Omental fat pad (tissue), 3 donors: ENCODE measurements at regions not wholly inside any gene's neighbourhood (a gene's known extent, or its start where the extent isn't known, plus 50 kb on each side); places are given as distances from the start of the nearest gene placed in this dataset.

Experiments used
- ATAC-seq: fragments of 150-250 bp; one replicate; pipeline ENCODE4 v1.9.1; 2016; ENCODE audit warnings: mild to moderate bottlenecking, moderate library complexity; ENCODE audit not compliant: low FRiP score
- DNase-seq: peaks from one replicate; pipeline ENCODE4 v3.0.0-alpha.2; 2019; ENCODE audit warnings: low spot score
- TF ChIP-seq, protein P1 (sequence below), 3 donors: fragments of 450-650 bp; IDR thresholded peaks; one replicate each; pipeline ENCODE4 v1.5.1; 2016 to 2017; ENCODE audit warnings: antibody characterized with exemption in 3 of 3, mild to moderate bottlenecking in 3 of 3, moderate library complexity in 2 of 3

DNA sequence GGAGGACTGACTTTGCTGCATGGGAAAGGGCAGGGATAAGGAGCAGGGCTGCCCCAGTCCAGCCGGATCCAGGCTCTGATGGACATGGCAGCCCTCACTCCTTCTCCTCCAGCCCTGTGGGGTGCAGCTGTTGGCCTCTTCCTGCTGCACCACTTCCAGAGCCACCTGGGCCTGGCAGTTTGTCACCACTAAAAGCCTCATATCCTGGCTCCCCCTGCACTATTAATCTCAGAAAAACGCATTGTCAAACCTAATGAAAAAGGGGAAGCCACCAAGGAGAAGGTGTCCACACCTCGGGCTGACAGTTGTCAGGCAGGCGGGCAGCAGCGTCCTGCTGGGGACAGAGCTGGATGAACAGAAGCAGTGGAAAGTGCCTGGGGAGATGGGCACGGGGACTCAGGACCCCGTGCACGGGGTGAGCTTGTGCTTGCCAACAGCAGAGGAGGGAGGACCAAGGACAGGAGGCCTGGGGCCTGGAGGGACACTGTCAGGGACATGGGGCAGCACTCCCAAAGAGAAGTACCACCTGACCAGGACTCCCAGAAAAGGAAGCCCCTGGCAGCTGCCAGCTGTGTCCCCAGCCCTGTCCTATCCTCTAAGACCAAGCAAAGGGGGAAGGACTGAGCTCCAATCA lies 151.1 kb upstream of the TSHZ3 start:
- ATAC-seq (no peak), DNase-seq (no peak)
- TF ChIP-seq, protein P1, sequence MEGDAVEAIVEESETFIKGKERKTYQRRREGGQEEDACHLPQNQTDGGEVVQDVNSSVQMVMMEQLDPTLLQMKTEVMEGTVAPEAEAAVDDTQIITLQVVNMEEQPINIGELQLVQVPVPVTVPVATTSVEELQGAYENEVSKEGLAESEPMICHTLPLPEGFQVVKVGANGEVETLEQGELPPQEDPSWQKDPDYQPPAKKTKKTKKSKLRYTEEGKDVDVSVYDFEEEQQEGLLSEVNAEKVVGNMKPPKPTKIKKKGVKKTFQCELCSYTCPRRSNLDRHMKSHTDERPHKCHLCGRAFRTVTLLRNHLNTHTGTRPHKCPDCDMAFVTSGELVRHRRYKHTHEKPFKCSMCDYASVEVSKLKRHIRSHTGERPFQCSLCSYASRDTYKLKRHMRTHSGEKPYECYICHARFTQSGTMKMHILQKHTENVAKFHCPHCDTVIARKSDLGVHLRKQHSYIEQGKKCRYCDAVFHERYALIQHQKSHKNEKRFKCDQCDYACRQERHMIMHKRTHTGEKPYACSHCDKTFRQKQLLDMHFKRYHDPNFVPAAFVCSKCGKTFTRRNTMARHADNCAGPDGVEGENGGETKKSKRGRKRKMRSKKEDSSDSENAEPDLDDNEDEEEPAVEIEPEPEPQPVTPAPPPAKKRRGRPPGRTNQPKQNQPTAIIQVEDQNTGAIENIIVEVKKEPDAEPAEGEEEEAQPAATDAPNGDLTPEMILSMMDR (IDR thresholded peaks at IDR 0.05), result no peak

DNA sequence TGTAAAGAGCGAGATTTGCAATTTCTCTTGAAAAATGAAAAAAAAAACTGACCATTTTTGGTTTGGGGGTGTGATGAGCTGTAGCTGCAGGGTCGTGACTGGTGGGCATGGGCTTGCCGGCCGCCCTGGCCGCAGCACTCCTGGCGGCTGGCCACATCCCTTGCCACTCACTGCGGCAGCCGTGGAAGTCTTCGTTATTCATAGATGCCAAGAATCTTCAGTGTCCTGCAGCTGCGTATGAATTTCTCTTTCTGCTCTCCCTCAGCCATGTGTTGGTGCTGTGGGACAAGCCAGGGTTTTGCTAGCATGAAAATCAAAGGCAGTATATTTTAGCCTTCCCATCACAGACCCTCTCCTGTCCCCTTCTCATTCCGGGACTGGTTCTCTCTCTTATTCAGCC lies 151.7 kb upstream of the TSHZ3 start:
- ATAC-seq, result no peak

GRCh38 chr19:31501427-31502195 lies 152.4 kb upstream of the TSHZ3 start:
- ATAC-seq (no peak), DNase-seq (no peak)

More for the DNA sequence above, 151.7 kb upstream of the TSHZ3 start:
- TF ChIP-seq, protein P1 (IDR thresholded peaks at IDR 0.05), result no peak
- no peak for DNase-seq

DNA sequence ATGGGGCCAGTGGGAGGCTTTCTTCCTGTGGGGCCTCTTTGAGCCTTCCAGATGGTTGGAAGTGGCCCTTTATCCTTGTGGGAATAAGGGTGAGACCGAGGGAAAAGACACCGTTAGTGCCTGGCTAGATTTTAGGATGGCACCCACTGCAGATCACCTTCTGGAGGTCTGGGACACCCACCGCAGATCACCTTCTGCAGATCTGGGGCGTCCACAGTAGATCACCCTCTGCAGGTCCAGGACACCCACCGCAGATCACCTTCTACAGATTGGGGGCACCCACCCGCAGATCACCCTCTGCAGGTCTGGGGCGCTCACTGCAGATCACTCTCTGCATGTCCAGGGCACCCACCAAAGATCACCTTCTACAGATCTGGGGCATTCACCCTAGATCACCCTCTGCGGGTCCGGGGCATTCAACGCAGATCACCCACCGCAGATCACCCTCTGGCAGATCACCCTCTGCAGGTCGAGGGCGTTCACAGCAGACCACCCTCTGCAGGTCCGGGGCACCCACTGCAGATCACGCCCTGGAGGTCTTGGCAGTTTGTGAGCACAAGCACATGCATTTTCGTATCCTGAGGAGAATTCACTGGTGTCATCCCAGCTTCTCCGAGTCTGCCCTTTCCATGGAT lies 153.4 kb upstream of the TSHZ3 start:
- ATAC-seq (no peak), DNase-seq (no peak)
- TF ChIP-seq, protein P1 (IDR thresholded peaks at IDR 0.05), result no peak

More at GRCh38 chr19:31501427-31502195, 152.4 kb upstream of the TSHZ3 start:
- TF ChIP-seq, protein P1 (IDR thresholded peaks at IDR 0.05), result no peak

DNA sequence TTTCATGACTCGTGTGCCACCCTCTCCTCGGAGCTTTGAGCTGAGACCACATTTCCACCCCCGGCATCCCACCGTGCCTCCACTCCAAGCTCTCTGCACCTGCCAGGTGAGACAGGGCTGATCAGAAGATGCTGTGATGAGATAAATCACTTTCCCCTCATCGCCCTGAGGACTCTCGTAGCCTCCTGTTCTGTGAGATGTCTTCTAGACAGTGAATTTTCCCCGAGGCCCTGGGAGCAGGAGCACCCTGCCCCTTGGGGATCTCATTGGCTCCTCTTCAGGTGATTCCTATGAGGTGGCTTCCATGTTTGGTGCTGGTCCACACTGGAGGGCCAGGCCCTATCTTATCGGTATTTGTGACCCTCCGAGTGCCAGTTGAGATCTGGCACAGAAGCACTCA lies 154.0 kb upstream of the TSHZ3 start:
- TF ChIP-seq, protein P1 (IDR thresholded peaks at IDR 0.05), result no peak
- DNase-seq (no peak), ATAC-seq (no peak)

- TF ChIP-seq, protein P1 (IDR thresholded peaks at IDR 0.05), result no peak
- no peak for ATAC-seq
- no peak for DNase-seq
Observed at GRCh38 chr19:31504221-31504620, 155.0 kb upstream of the TSHZ3 start.
